HCT116 (cell line): ENCODE measurements at regions not wholly inside any gene's neighbourhood (a gene's known extent, or its start where the extent isn't known, plus 50 kb on each side); places are given as distances from the start of the nearest gene placed in this dataset.

Experiments
- ATAC-seq: fragments of 200-7000 bp; cut with Tn5 transposase; 2 replicates; pipeline ENCODE4 v1.9.1; 2020; ENCODE audit warnings: mild to moderate bottlenecking, moderate library complexity
- BruUV-seq: library from RNA; stranded (reverse); fragments of 400-500 nt; replicated peaks from 2 replicates; lab custom pipeline; 2021; lab: Mats Ljungman, UMichigan
- CTCF ChIA-PET: fragments of 300-600 bp; sonication (Branson Sonifier 250); formaldehyde crosslinking; loops from one replicate; lab custom pipeline; 2021; ENCODE audit warnings: antibody characterized with exemption; lab: Charles Lee
- POLR2A ChIA-PET: fragments of 300-600, 350-600 bp; sonication (Branson Sonifier 250); formaldehyde crosslinking; loops from one replicate; lab custom pipeline; 2021; ENCODE audit warnings: antibody characterized with exemption; lab: Charles Lee
- RAD21 ChIA-PET, 2 experiments: fragments of 300-600 bp; sonication (Branson Sonifier 250); formaldehyde crosslinking; loops; one replicate each; lab custom pipeline; 2023; ENCODE audit warnings: low total read pairs in 2 of 2; ENCODE audit not compliant: uncharacterized antibody in 2 of 2, unreplicated experiment in 2 of 2, low non-redundant PET in 1 of 2; lab: Charles Lee
- DNase-seq: peaks from one replicate; pipeline ENCODE4 v3.0.0-alpha.2; 2010; ENCODE audit warnings: low read depth, low spot score
- H2AFZ ChIP-seq: fragments of 200-600 bp; shearing (Covaris generic), sonication (generic); 2 replicates; pipeline ENCODE4 v1.6.1; 2017; ENCODE audit warnings: low read depth, mixed run types, mixed read lengths, antibody characterized with exemption, low read length; ENCODE audit not compliant: poor library complexity, severe bottlenecking
- H3K27ac ChIP-seq: 2 replicates; pipeline ENCODE4 v1.5.1; 2012; ENCODE audit warnings: low read depth, low read length
- H3K27me3 ChIP-seq: fragments of 200-600 bp; sonication (generic); 2 replicates; pipeline ENCODE4 v1.6.1; 2016; ENCODE audit warnings: mixed run types, low read length, mixed read lengths; ENCODE audit not compliant: insufficient read depth
- H3K36me3 ChIP-seq, 2 experiments: fragments of 200-500 bp in 1 of 2; fragments of 200-600 bp in 1 of 2; sonication (Bioruptor generic) in 1 of 2; sonication (generic) in 1 of 2; 2 replicates each; pipeline versions ENCODE4 v1.5.1 to v1.6.1; 2014 to 2016; ENCODE audit warnings: low read length in 2 of 2, inconsistent platforms in 1 of 2, mixed read lengths in 1 of 2, mixed run types in 1 of 2; ENCODE audit not compliant: insufficient read depth in 2 of 2, control insufficient read depth in 1 of 2
- H3K4me1 ChIP-seq, 2 experiments: fragments of 200-600 bp in 1 of 2; sonication (generic) in 1 of 2; 2 replicates each; pipeline versions ENCODE4 v1.5.1 to v1.6.1; 2012 to 2017; ENCODE audit warnings: low read length in 2 of 2, inconsistent platforms in 1 of 2, mild to moderate bottlenecking in 1 of 2, mixed read lengths in 1 of 2, mixed run types in 1 of 2, moderate library complexity in 1 of 2; ENCODE audit not compliant: insufficient read depth in 2 of 2, control insufficient read depth in 1 of 2
- H3K4me2 ChIP-seq: fragments of 200-600 bp; sonication (generic); 2 replicates; pipeline ENCODE4 v1.6.1; 2017; ENCODE audit warnings: mixed run types, low read length, mixed read lengths
- H3K4me3 ChIP-seq, 2 experiments: fragments of 200-600 bp in 1 of 2; sonication (generic) in 1 of 2; replicated peaks in 1 of 2; 2 replicates each; pipeline ENCODE4 v1.5.1; 2011 to 2016; ENCODE audit warnings: low read length in 2 of 2, control low read depth in 1 of 2, low read depth in 1 of 2, mild to moderate bottlenecking in 1 of 2, mixed read lengths in 1 of 2, mixed run types in 1 of 2
- H3K79me2 ChIP-seq: fragments of 200-600 bp; sonication (generic); 2 replicates; pipeline ENCODE4 v1.6.1; 2017; ENCODE audit warnings: mild to moderate bottlenecking, mixed run types, low read length, moderate library complexity, mixed read lengths; ENCODE audit not compliant: insufficient read depth
- H3K9ac ChIP-seq: fragments of 200-600 bp; sonication (generic); 2 replicates; pipeline ENCODE4 v1.6.1; 2016; ENCODE audit warnings: low read length, mixed read lengths
- H3K9me2 ChIP-seq: fragments of 200-600 bp; sonication (generic), shearing (Covaris generic); 2 replicates; pipeline ENCODE4 v1.6.1; 2017; ENCODE audit warnings: mixed run types, mild to moderate bottlenecking, moderate library complexity; ENCODE audit not compliant: insufficient read depth
- H3K9me3 ChIP-seq, 2 experiments: fragments of 200-500 bp in 1 of 2; fragments of 200-600 bp in 1 of 2; sonication (Bioruptor generic) in 1 of 2; sonication (generic) in 1 of 2; 2 replicates each; pipeline ENCODE4 v1.6.1; 2014 to 2017; ENCODE audit warnings: low read length in 2 of 2, mixed read lengths in 2 of 2, inconsistent platforms in 1 of 2, low read depth in 1 of 2, mild to moderate bottlenecking in 1 of 2, mixed run types in 1 of 2, moderate library complexity in 1 of 2; ENCODE audit not compliant: control insufficient read depth in 1 of 2, insufficient read depth in 1 of 2
- H4K20me1 ChIP-seq: fragments of 200-600 bp; sonication (generic), shearing (Covaris generic); 2 replicates; pipeline ENCODE4 v1.6.1; 2017; ENCODE audit warnings: mixed run types, mild to moderate bottlenecking, moderate library complexity; ENCODE audit not compliant: insufficient read depth
- CBX3 ChIP-seq: IDR thresholded peaks from 2 replicates; pipeline ENCODE4 v1.6.1; 2012; ENCODE audit warnings: low read depth
- CEBPB ChIP-seq: IDR thresholded peaks from 2 replicates; pipeline ENCODE4 v1.6.1; 2012; ENCODE audit warnings: low read depth
- EGR1 ChIP-seq: IDR thresholded peaks from 2 replicates; pipeline ENCODE4 v1.6.1; 2012; ENCODE audit warnings: low read depth
- ELF1 ChIP-seq: IDR thresholded peaks from 2 replicates; pipeline ENCODE4 v1.6.1; 2012; ENCODE audit warnings: low read depth, borderline replicate concordance
- EZH2 ChIP-seq: fragments of 200-600 bp; sonication (generic); IDR thresholded peaks from 2 replicates; pipeline ENCODE4 v1.6.1; 2017; ENCODE audit warnings: antibody characterized with exemption, mixed run types
- MAX ChIP-seq: IDR thresholded peaks from 2 replicates; pipeline ENCODE4 v1.6.1; 2012
- POLR2A ChIP-seq: IDR thresholded peaks from 2 replicates; pipeline ENCODE4 v1.7.0; 2011; ENCODE audit warnings: borderline replicate concordance; ENCODE audit not compliant: insufficient read depth, insufficient read length; ENCODE audit errors: extremely low read depth
- RAD21 ChIP-seq: IDR thresholded peaks from 2 replicates; pipeline ENCODE4 v1.6.1; 2012; ENCODE audit warnings: low read depth, mild to moderate bottlenecking
- REST ChIP-seq: IDR thresholded peaks from 2 replicates; pipeline ENCODE4 v1.6.1; 2012; ENCODE audit warnings: low read depth
- SIN3A ChIP-seq: IDR thresholded peaks from 2 replicates; pipeline ENCODE4 v1.6.1; 2012; ENCODE audit warnings: low read depth
- SP1 ChIP-seq: IDR thresholded peaks from 2 replicates; pipeline ENCODE4 v1.6.1; 2012; ENCODE audit warnings: low read depth
- SRF ChIP-seq: IDR thresholded peaks from 2 replicates; pipeline ENCODE4 v1.6.1; 2012; ENCODE audit warnings: low read depth
- TCF7L2 ChIP-seq: IDR thresholded peaks from 2 replicates; pipeline ENCODE4 v1.7.0; 2011; ENCODE audit warnings: borderline replicate concordance, inconsistent platforms; ENCODE audit not compliant: insufficient read depth, insufficient read length; ENCODE audit errors: extremely low read depth
- YY1 ChIP-seq: IDR thresholded peaks from 2 replicates; pipeline ENCODE4 v1.6.1; 2011; ENCODE audit warnings: low read length, low read depth, moderate library complexity, mild to moderate bottlenecking; ENCODE audit not compliant: insufficient replicate concordance; ENCODE audit errors: extremely low read depth
- ZBTB33 ChIP-seq: IDR thresholded peaks from 2 replicates; pipeline ENCODE4 v1.6.1; 2011; ENCODE audit warnings: mild to moderate bottlenecking, low read length, moderate library complexity; ENCODE audit not compliant: insufficient replicate concordance; ENCODE audit errors: extremely low read depth
- intact Hi-C: fragments of 100-400 bp; cut with micrococcal nuclease; formaldehyde crosslinking; loops from 2 replicates; pipeline ENCODE4 v1.10.0; 2022

GRCh38 chr20:51128198-51128597 is 105.3 kb upstream of the KCNG1 start:
- ChIA-PET RAD21 (no interaction called here), CTCF (interaction anchor here (1.6 kb wide), 1 partner anchor 45 kb away, joined by 3 read pairs; no protein-coding TSS in a partner anchor), POLR2A (no interaction called here)
- H3K9me2 ChIP-seq: no peaks in the 10 kb centered on the region
- no peaks in the 10 kb centered on the region for H3K79me2 ChIP-seq
- no peaks in the 10 kb centered on the region for H3K4me1 ChIP-seq
- no peaks in the 10 kb centered on the region for H4K20me1 ChIP-seq
- H3K27me3 ChIP-seq: peaks cover 4% of the 10 kb centered on the region; the same call in 1 of the 2 replicates
- H2AFZ ChIP-seq: no peak overlapping the region
- ATAC-seq (no peak), DNase-seq (no peak)
- no peak overlapping the region for H3K4me2 ChIP-seq
- intact Hi-C loops: no loop called here
- BruUV-seq: no TSS peak
- no peak overlapping the region for H3K9ac ChIP-seq
- no peak overlapping the region for H3K27ac ChIP-seq
- no peaks in the 10 kb centered on the region for H3K36me3 ChIP-seq
- no peaks in the 10 kb centered on the region for H3K9me3 ChIP-seq
- TF ChIP-seq POLR2A (no peak), RAD21 (no peak)
- no peak overlapping the region for H3K4me3 ChIP-seq

GRCh38 chr20:51127713-51128112 is 104.8 kb upstream of the KCNG1 start:
- intact Hi-C loops: no loop called here
- Histone ChIP-seq H3K4me3 (no peak overlapping the region), H3K79me2 (no peaks in the 10 kb centered on the region), H3K36me3 (no peaks in the 10 kb centered on the region), H4K20me1 (no peaks in the 10 kb centered on the region), H3K4me1 (no peaks in the 10 kb centered on the region), H3K9ac (no peak overlapping the region), H3K9me3 (no peaks in the 10 kb centered on the region), H2AFZ (no peak overlapping the region), H3K27ac (no peak overlapping the region), H3K9me2 (no peaks in the 10 kb centered on the region), H3K4me2 (no peak overlapping the region), H3K27me3 (peaks cover 4% of the 10 kb centered on the region; the same call in 1 of the 2 replicates)
- CTCF ChIA-PET: interaction anchor here (1.6 kb wide), 1 partner anchor 45 kb away, joined by 3 read pairs; no protein-coding TSS in a partner anchor
- RAD21 ChIA-PET: no interaction called here
- BruUV-seq: no TSS peak
- no peak for DNase-seq
- ATAC-seq: no peak
- POLR2A ChIA-PET: no interaction called here
- TF ChIP-seq MAX (no peak), SP1 (no peak), YY1 (no peak), SRF (no peak), EZH2 (no peak), POLR2A (no peak), RAD21 (no peak), EGR1 (no peak), ZBTB33 (no peak), ELF1 (no peak), CBX3 (no peak), CEBPB (no peak), REST (no peak), SIN3A (no peak), TCF7L2 (no peak)
